HL-60 (cell line): ENCODE measurements at regions not wholly inside any gene's neighbourhood (a gene's known extent, or its start where the extent isn't known, plus 50 kb on each side); places are given as distances from the start of the nearest gene placed in this dataset.

Experiments
- CTCF ChIP-seq: IDR thresholded peaks from one replicate; pipeline ENCODE4 v1.5.1; 2011; ENCODE audit warnings: low read length, control low read depth, inconsistent platforms; ENCODE audit not compliant: insufficient read depth
- GABPA ChIP-seq: IDR thresholded peaks from 2 replicates; pipeline ENCODE4 v1.6.1; 2012; ENCODE audit warnings: low read depth
- POLR2AphosphoS5 ChIP-seq: IDR thresholded peaks from 2 replicates; pipeline ENCODE4 v1.6.1; 2012; ENCODE audit warnings: low read depth
- REST ChIP-seq: IDR thresholded peaks from 2 replicates; pipeline ENCODE4 v1.6.1; 2012; ENCODE audit warnings: low read depth; ENCODE audit not compliant: insufficient replicate concordance
- SPI1 ChIP-seq: IDR thresholded peaks from 2 replicates; pipeline ENCODE4 v1.6.1; 2012; ENCODE audit warnings: low read depth, mild to moderate bottlenecking, borderline replicate concordance

- TF ChIP-seq CTCF (no peak), GABPA (no peak), SPI1 (no peak), POLR2AphosphoS5 (no peak), REST (no peak)
Observed at GRCh38 chr9:113800276-113800675, 75.8 kb upstream of the ZNF618 start.
